Epithelial cell of esophagus (primary cell): ENCODE measurements at regions not wholly inside any gene's neighbourhood (a gene's known extent, or its start where the extent isn't known, plus 50 kb on each side); places are given as distances from the start of the nearest gene placed in this dataset.

Experiments
- DNase-seq: peaks from one replicate; pipeline ENCODE4 v3.0.0; 2010; ENCODE audit warnings: low read depth
- H3K4me3 ChIP-seq: 2 replicates; pipeline ENCODE4 v1.5.1; 2011; ENCODE audit warnings: mild to moderate bottlenecking, low read length, control low read depth
- TF ChIP-seq, protein P1 (sequence below): IDR thresholded peaks from 2 replicates; pipeline ENCODE4 v1.5.1; 2011; ENCODE audit warnings: low read depth, mild to moderate bottlenecking, low read length, control low read depth, inconsistent platforms; ENCODE audit not compliant: insufficient read depth; ENCODE audit errors: missing control alignments

GRCh38 chr7:9945131-9945530 is 1028.5 kb upstream of the PHF14 start:
- H3K4me3 ChIP-seq, result no peak overlapping the region
- TF ChIP-seq, protein P1, sequence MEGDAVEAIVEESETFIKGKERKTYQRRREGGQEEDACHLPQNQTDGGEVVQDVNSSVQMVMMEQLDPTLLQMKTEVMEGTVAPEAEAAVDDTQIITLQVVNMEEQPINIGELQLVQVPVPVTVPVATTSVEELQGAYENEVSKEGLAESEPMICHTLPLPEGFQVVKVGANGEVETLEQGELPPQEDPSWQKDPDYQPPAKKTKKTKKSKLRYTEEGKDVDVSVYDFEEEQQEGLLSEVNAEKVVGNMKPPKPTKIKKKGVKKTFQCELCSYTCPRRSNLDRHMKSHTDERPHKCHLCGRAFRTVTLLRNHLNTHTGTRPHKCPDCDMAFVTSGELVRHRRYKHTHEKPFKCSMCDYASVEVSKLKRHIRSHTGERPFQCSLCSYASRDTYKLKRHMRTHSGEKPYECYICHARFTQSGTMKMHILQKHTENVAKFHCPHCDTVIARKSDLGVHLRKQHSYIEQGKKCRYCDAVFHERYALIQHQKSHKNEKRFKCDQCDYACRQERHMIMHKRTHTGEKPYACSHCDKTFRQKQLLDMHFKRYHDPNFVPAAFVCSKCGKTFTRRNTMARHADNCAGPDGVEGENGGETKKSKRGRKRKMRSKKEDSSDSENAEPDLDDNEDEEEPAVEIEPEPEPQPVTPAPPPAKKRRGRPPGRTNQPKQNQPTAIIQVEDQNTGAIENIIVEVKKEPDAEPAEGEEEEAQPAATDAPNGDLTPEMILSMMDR, result no peak
- no peak for DNase-seq

DNA sequence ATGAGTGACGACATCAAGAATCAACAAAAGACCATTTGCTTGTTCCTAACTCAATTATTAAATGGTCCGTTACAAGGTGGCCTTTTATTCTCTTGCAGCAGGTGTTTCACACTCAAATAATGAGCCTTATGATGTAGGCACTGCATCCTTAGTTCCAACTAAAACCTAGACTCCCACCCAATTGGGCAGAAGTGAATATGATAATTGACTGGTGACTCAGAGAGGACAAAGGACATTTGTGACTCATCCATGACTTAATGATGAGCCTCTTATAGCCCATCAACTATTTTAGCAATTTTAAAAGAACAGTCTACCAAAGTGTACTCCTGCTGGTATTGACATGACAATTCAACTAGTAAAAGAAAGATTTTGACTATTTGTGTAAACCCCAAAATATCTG is 1027.8 kb upstream of the PHF14 start:
- DNase-seq, result peak; percentile 0
- no peak overlapping the region for H3K4me3 ChIP-seq
- TF ChIP-seq, protein P1, result no peak

GRCh38 chr7:9955138-9955537 is 1018.5 kb upstream of the PHF14 start:
- DNase-seq, result no peak
- H3K4me3 ChIP-seq, result no peak overlapping the region
- TF ChIP-seq, protein P1, result no peak

- no peak overlapping the region for H3K4me3 ChIP-seq
- TF ChIP-seq, protein P1, result no peak
- no peak for DNase-seq
Measured at GRCh38 chr7:9958486-9958885, 1015.2 kb upstream of the PHF14 start.

- TF ChIP-seq, protein P1, result no peak
- H3K4me3 ChIP-seq, result no peak overlapping the region
- DNase-seq, result no peak
Measured at GRCh38 chr7:9960460-9960859, 1013.2 kb upstream of the PHF14 start.

- TF ChIP-seq, protein P1, result no peak
- no peak overlapping the region for H3K4me3 ChIP-seq
- no peak for DNase-seq
Measured at GRCh38 chr7:9961161-9961922, 1012.3 kb upstream of the PHF14 start.

DNA sequence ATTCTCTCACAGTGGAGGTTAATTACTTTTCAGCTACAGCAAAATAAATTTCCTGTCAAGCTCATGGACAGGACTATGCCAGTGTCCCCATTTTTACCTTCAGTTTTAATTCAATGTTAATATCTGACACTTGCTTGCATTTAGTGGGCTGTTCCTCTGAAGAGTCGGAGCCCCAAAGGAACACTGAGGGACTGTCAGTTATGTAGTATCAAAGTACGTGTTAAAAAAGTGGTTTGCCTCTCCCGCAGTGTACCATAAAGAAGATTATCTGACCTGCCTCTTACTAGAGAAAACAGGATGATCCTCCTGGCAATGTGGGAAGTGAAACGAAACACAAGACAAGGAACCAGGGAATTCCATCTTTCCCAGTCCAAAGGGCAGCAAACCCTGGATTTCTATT is 1010.9 kb upstream of the PHF14 start:
- TF ChIP-seq, protein P1, result no peak
- no peak for DNase-seq
- no peak overlapping the region for H3K4me3 ChIP-seq
